SKM-1 treated with dmso at 0.1 percent for 144 hours (cell line): ENCODE measurements at regions not wholly inside any gene's neighbourhood (a gene's known extent, or its start where the extent isn't known, plus 50 kb on each side); places are given as distances from the start of the nearest gene placed in this dataset.
"Not testable (repeated sequence)": the region's sequence is repeated elsewhere in the genome, so short reads cannot be mapped to it uniquely, and the experiment has no call there.

Experiments used
- DNase-seq: peaks from one replicate; lab custom pipeline; 2025; ENCODE audit not compliant: unreplicated experiment; lab: John Stamatoyannopoulos, UW

DNA sequence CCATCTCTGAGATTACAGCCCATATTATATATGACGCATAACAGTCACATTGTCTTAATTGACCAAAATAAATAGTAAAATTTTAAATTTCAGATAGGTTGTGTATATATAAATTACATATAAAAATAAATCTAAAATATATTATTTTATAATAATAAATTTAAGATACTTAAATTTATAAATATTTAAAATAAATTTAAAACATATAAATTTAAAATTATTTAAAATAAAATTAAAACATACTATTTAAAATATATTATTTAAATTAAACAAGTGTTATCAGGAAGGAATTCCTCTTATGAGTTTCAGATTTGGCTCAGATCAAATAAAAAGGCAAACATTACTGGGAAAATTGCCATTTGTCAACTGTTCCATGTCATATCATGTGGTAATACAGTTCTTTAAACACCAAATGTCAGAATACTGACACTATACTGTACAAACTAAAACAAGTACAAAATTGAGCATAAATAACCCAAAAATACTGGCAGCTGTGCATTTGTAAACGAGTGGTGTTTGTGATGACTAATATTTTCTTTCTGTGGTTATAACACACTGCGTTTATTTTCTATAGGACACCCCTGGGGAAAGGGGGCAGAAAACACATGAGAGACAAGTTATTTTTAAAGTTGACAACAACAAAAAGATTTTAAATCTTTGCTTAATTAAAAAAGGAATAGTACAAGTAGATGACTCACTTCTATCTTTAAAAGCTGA lies 71.3 kb upstream of the DGKB start:
- DNase-seq, result no peak

DNA sequence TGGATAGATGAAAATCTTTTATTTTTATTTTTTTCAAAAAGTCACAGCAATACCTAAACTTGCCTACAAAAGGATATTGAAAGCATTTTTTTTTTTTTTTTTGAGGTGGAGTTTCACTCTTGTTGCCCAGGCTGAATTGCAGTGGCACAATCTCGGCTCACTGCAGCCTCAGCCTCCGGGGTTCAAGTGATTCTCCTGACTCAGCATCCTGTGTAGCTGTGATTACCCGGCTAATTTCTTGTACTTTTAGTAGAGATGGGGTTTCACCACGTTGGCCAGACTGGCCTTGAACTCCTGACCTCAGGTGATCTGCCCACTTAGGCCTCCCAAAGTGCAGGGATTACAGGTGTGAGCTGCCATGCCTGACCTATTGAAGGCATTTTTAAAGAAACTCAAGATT lies 69.1 kb upstream of the DGKB start:
- DNase-seq, result not testable (repeated sequence)

- DNase-seq, result not testable (repeated sequence)
Observed at GRCh38 chr7:14967376-14967775, 64.8 kb upstream of the DGKB start.

DNA sequence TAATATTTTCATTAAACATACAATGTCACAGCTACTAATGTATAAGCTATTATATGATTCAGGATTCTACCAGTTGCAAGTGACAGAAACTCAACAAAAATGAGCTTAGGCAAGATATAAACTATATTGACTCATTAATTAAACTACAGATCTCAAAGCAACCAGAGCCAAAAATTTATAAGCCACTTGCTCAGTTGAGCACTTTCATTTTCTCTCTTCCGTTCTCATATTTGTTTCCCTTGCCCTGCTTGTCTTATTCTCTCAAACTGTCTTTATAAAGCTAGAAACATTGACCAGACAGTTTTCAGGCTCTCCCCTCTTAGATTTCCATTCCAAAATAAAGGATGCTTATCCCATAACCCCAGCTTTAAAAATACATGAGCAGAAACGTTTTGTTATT lies 60.2 kb upstream of the DGKB start:
- DNase-seq, result no peak

- no peak for DNase-seq
Observed at GRCh38 chr7:14960721-14961120, 58.2 kb upstream of the DGKB start.

- DNase-seq, result no peak
Observed at GRCh38 chr7:14959339-14959738, 56.8 kb upstream of the DGKB start.

DNA sequence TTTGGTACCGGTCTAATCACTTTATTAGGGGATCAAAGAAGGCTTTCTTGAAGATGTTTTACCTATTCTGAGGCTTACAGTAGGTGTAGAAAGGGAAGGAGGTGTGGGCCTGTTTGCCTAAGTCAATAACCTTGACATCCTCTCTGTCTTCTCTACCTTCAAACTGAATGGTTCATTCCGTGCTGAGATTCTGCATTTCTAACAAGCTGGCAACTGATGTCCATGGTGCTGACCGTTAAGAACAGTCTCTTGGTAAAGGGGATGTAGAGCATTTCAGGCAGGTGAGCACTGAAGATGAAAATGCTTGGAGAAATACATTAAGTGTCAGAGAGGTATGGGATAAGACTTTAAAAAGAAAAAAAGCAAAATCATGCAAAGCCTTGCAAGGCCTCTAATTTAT lies 51.5 kb upstream of the DGKB start:
- DNase-seq, result no peak
